Kidney (tissue), 13 donors: ENCODE measurements at regions not wholly inside any gene's neighbourhood (a gene's known extent, or its start where the extent isn't known, plus 50 kb on each side); places are given as distances from the start of the nearest gene placed in this dataset. TPM values are rescaled to one million over a fixed set of nuclear protein-coding genes. Genes with fewer than 3 reads are reported as not detected.

Experiments used
- DNase-seq, 5 donors: peaks; one replicate each; pipeline ENCODE4 v3.0.0-alpha.2; 2013 to 2020
- FAIRE-seq: peaks from 2 replicates; lab custom pipeline; 2012; peaks lifted over from hg19 to GRCh38; lab: Jason Lieb, UNC
- H3K27ac ChIP-seq, 2 donors: one replicate each; pipeline ENCODE4 v1.7.0; 2013; ENCODE audit warnings: low read depth in 2 of 2, low read length in 2 of 2, inconsistent platforms in 1 of 2
- H3K27me3 ChIP-seq: one replicate; pipeline ENCODE4 v1.7.1; 2013; ENCODE audit warnings: low read length, inconsistent platforms; ENCODE audit not compliant: control insufficient read depth, insufficient read depth
- H3K36me3 ChIP-seq, 3 donors: one replicate each; pipeline versions ENCODE4 v1.7.0 to v1.7.1; 2013; ENCODE audit warnings: low read length in 3 of 3, control low read depth in 1 of 3, inconsistent platforms in 1 of 3; ENCODE audit not compliant: insufficient read depth in 3 of 3, control insufficient read depth in 2 of 3
- H3K4me1 ChIP-seq, 3 donors: one replicate each; pipeline versions ENCODE4 v1.7.0 to v1.7.1; 2013; ENCODE audit warnings: low read length in 3 of 3, inconsistent platforms in 1 of 3, low read depth in 1 of 3; ENCODE audit not compliant: control insufficient read depth in 2 of 3, insufficient read depth in 2 of 3
- H3K4me3 ChIP-seq, 3 donors: one replicate each; pipeline versions ENCODE4 v1.7.0 to v1.8.1; 2013; ENCODE audit warnings: low read length in 3 of 3, control low read depth in 1 of 3, inconsistent platforms in 1 of 3
- H3K9ac ChIP-seq, 3 donors: one replicate each; pipeline versions ENCODE4 v1.7.0 to v1.7.1; 2013; ENCODE audit warnings: low read length in 3 of 3, control low read depth in 1 of 3, inconsistent platforms in 1 of 3
- H3K9me3 ChIP-seq, 3 donors: one replicate each; pipeline versions ENCODE4 v1.7.0 to v1.7.1; 2013; ENCODE audit warnings: low read length in 3 of 3, control low read depth in 1 of 3, inconsistent platforms in 1 of 3; ENCODE audit not compliant: control insufficient read depth in 2 of 3, insufficient read depth in 1 of 3
- CTCF ChIP-seq: IDR thresholded peaks from 3 replicates; pipeline ENCODE4 v1.5.1; 2012; ENCODE audit warnings: mild to moderate bottlenecking, moderate library complexity, borderline replicate concordance; ENCODE audit not compliant: insufficient read depth; ENCODE audit errors: extremely low read depth
- intact Hi-C: fragments of 100-400 bp; cut with DNase I; formaldehyde crosslinking; loops from one replicate; pipeline ENCODE4 v1.11.1; 2022
- microRNA-seq: library from miRNA; unstranded; fragments of <30 nt; microRNA quantifications from one replicate; pipeline ENCODE4 v1.2.0, GENCODE V29; 2020
- donor health status: control.
- donor health status: control.
- donor health status: control.
- donor health status: control.
- donor health status: control.
- donor health status: DM: yes; HTN: yes; CAD: no.
- donor health status: Normal renal cell carcinoma (clear cell type).

DNA sequence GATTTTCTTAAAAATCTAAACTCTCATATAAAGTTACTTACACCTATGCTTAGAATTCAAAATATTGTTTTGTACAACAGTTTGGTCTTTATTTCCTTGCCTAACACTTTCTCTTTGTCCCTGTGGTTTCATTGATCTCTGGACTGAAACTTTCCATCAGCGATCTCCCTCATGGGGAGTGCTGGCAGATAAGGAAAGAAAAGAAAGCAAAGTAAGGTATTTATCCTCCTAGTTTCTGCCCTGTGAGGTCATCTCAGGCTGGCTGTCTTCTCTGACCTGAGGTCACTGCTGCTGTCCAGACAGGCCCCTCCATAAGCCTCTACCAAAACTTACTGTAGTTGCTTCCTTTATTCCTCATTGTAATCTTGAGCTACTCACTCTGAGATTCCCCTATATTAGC, 57.9 kb upstream of the EPHA6 start:
- TF ChIP-seq CTCF, result no peak
- DNase-seq (no peak), FAIRE-seq (no peak)
- Histone ChIP-seq H3K9me3 (no peaks in the 10 kb centered on the region), H3K4me3 (no peak overlapping the region), H3K4me1 (no peaks in the 10 kb centered on the region), H3K36me3 (no peaks in the 10 kb centered on the region), H3K27me3 (no peaks in the 10 kb centered on the region), H3K27ac (no peak overlapping the region), H3K9ac (no peak overlapping the region)
- intact Hi-C loops, result no loop called here

GRCh38 chr3:96760956-96761355, 53.4 kb upstream of the EPHA6 start:
- intact Hi-C loops, result no loop called here
- H3K9ac ChIP-seq, result no peak overlapping the region
- FAIRE-seq (no peak), DNase-seq (no peak)
- no peak for TF ChIP-seq CTCF
- H3K27me3 ChIP-seq, result no peaks in the 10 kb centered on the region
- H3K36me3 ChIP-seq, result no peaks in the 10 kb centered on the region
- no peak overlapping the region for H3K27ac ChIP-seq
- H3K4me1 ChIP-seq, result no peaks in the 10 kb centered on the region
- no peaks in the 10 kb centered on the region for H3K9me3 ChIP-seq
- no peak overlapping the region for H3K4me3 ChIP-seq

Small RNA genes lying in the stretch of these regions (microRNA-seq; reads per million reads assigned to microRNA genes)
- not detected for gene MIR8060
